Myocyte (in vitro differentiated cells): ENCODE measurements at regions not wholly inside any gene's neighbourhood (a gene's known extent, or its start where the extent isn't known, plus 50 kb on each side); places are given as distances from the start of the nearest gene placed in this dataset.

ENCODE experiments used
- DNase-seq: peaks from one replicate; pipeline ENCODE4 v3.0.0-alpha.2; 2012; ENCODE audit warnings: low read depth

DNA sequence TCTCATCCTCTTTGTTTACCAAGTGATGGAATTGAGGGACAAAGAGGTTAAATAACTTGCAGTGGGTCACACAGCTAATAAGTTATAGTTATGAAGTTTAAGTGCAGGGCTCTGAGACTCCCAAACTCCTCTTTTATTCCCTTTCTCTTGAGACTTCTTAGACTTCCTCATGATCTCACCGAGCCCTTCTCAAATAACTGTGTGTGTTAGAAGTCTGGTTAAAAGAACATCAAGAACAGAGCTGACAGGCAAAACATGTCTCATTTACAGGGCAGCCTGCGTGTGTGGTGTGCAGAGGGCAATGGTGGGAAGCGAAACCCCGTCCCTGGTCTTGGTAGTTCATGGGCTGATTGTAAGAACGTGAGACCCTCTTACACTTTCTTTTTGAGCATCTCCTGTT lies 368.0 kb downstream of the SLC4A3 start:
- DNase-seq = no peak

GRCh38 chr2:219995991-219996765 lies 368.7 kb downstream of the SLC4A3 start:
- DNase-seq = peak; percentile 58

- DNase-seq = peak; percentile 30
Measured at GRCh38 chr2:219997341-219997851, 370.0 kb downstream of the SLC4A3 start.

DNA sequence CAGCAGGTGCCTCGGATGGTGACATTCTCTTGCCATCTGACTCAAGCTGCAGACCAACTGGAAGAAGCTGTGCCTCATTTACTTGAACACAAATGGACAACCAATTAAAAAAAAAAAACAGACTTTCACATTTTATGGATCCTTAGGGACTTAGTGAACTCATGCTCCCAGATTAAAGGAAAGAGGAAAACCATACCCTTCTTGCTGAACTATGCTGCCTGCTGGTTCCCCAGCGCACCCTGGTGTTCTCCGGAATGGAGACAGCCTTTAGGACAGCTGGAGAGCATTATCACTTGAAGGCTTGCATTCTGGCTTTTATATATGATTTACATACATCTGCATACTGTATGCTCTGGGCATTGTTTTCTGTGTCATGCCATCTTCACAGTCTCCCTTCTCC lies 370.7 kb downstream of the SLC4A3 start:
- no peak for DNase-seq

GRCh38 chr2:219998714-219999227 lies 371.3 kb downstream of the SLC4A3 start:
- DNase-seq = no peak

GRCh38 chr2:220000080-220000479 lies 372.6 kb downstream of the SLC4A3 start:
- no peak for DNase-seq

DNA sequence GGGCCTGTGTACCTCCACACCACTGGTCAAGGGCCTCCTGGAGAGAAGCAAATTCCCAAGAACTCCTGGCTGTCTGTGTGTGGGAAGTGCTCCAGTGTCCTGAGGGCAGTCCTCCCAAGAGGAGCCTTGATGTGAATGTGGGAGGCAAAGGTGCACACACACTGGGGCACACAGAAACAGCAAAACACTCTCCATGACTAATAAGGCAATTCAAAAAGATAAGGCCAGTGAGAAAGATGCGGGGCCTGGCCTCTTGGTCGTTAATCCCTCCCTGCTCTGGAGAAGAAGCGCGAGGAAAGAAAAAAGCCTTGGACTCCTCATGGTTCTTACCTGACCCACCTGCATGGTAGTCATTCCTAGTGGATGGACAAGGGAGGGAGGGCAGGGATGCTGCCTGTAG lies 373.2 kb downstream of the SLC4A3 start:
- no peak for DNase-seq

DNA sequence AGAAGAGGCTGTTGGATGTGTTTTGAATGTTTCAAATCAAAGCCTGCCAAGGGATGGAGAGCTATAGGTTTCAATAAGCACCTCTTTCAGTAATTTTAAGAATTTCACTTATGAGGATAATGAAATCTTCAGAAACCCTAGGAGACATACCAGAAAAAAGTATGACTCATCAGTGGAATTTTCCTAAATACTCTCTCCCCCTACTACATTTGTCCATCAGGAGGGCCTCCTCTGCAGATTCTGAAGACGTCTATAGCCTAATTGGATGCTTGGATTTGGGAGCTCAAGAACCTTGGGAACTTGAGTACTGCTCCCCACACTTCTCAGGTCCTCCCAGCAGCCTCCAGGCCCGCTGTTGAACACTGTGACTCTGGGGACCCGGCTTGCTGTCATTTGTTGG lies 374.3 kb downstream of the SLC4A3 start:
- peak; percentile 18 for DNase-seq

GRCh38 chr2:220002251-220002650 lies 374.8 kb downstream of the SLC4A3 start:
- no peak for DNase-seq

- no peak for DNase-seq
Measured at GRCh38 chr2:220002699-220003098, 375.3 kb downstream of the SLC4A3 start.

DNA sequence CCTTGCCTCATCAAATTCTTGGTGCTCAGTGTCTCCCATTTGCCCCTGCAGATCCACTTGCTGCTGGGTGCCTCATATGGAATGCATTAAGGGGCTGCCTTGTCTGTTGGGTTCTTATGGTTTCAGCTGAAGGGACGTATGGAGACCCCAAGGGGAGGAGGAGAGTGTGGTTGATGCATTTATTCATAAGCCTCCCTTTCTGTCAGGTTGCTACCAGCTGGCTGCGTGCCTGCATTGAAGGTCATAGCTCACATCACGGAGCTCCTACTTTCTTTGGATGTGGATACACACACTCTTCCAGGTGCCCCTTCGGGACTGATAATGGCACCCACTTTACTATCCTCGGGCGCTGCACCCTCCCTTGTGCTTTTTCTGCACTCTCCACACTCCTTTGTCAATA lies 377.9 kb downstream of the SLC4A3 start:
- no peak for DNase-seq

DNA sequence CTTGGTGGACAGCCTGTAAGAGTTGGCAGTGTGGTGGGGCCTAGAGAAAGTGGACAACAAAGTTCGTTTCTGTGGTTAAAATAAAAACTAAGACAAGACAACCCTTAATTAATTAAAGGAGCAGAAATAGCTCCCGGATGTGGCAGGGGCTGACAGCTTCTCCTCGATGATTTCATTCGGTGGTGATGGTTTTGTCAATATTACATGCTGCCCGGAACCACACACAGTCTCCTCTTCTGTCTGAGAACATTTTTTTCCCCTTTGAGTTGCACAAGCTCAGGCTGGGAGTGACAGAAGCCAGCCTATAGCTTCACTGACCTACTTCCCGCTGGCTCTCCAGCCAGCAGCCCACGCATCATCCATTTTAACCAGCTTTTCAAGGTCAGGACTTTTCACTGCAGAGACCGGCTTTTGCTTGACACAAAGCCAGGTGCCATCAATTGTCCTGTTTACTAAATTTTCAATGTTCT lies 378.8 kb downstream of the SLC4A3 start:
- DNase-seq = no peak

- DNase-seq = no peak
Measured at GRCh38 chr2:220011859-220012258, 384.4 kb downstream of the SLC4A3 start.

DNA sequence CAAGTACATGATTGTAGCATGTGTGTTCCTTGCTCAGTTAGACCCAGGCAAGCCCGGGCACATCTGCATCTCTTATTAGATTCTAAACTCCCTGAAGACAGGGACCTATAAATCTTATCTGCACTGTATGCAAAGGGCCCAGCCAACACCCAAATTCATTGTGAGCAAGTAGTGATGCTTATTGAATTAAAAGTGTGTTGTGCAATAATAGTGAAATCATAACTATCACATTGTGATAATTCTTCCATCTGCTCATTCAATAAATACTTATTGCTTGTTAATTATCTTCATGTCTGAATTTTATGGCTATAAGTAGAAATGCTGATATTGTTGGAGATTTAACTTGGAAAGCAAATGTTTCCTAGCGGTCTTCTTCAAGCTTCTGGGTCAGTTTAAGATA lies 387.5 kb downstream of the SLC4A3 start:
- no peak for DNase-seq

GRCh38 chr2:220015576-220015975 lies 388.1 kb downstream of the SLC4A3 start:
- no peak for DNase-seq

- DNase-seq = no peak
Measured at GRCh38 chr2:220025207-220025606, 397.8 kb downstream of the SLC4A3 start.

DNA sequence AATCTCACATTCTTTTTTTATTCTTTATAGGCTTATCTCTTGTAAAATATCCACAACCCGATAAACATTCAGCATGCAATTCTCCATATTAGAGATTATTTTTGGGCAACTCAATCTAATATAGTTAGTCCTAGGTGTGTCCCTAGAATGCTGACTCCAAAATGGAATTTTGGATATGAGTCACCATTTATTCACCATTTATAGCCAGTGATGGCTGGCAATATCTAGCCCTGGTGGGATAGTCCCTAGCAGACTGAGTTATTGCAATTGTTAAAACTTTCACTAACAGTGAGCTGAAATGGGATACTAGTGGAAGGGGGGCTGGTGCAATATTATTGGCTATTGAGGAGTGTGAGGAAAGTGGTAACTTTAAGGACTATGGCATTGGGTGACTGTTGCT lies 401.6 kb downstream of the SLC4A3 start:
- no peak for DNase-seq

GRCh38 chr2:220033546-220033945 lies 406.1 kb downstream of the SLC4A3 start:
- no peak for DNase-seq

DNA sequence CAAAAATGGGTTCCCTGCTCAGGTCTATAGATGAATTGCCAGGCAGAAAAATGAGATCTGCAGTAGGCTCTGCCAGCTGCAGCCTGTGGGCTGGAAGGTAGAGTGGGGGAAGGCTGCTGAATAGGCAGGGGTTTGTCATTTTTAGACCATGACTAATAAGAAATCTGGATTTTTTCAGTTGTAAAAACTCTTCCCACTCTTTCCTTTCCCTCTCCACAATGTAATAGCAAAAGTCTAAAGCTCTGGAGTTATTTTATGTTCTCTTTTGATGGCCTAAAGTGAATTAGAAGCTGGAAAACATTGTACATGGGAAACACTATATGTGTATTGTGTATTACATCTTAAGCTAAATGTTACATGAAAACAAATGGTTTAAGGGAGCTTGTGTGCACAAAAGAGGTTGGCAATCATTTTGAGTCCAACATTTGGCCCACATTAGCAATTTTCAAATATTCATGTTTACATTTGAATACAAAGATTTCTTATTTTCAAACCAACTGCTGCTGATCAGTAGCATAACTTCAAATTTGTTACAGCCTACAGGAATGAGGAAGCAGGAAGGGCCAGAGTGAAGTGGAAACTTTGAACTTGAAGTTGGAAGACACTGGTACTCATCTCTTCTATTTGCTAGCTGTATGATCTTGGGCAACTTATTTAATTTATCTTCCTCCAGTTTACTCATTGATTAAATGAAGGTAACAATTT lies 407.1 kb downstream of the SLC4A3 start:
- peak; percentile 50 for DNase-seq

- no peak for DNase-seq
Measured at GRCh38 chr2:220036431-220036830, 409.0 kb downstream of the SLC4A3 start.

DNA sequence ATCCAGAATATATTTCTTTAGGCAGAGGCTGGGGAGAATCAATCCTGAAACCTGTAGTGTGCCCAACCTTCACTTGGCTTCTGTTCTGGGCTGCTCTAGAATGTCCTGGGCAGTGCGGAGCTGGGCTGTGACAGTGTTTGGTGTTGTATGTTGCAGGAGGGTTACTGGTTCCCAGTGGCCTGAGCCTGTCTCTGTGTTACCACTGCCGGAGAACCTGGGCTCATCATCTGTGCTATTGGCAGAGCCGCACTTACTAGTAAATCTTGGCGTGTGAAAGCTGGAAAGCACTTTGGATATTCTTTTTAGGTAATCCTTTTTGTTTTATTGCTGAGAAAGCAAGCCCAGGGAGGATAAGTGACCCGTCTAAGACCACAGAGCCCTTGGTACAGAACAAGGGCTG lies 412.9 kb downstream of the SLC4A3 start:
- DNase-seq = no peak

GRCh38 chr2:220041447-220041846 lies 414.0 kb downstream of the SLC4A3 start:
- no peak for DNase-seq
